GM20000 (cell line): ENCODE measurements at regions not wholly inside any gene's neighbourhood (a gene's known extent, or its start where the extent isn't known, plus 50 kb on each side); places are given as distances from the start of the nearest gene placed in this dataset.
A peak's percentile ranks its signal among the peaks of the same experiment; 100 is the strongest.
"Not testable (repeated sequence)": the region's sequence is repeated elsewhere in the genome, so short reads cannot be mapped to it uniquely, and the experiment has no call there.

Experiments
- DNase-seq: peaks from one replicate; pipeline ENCODE4 v3.0.0; 2012; ENCODE audit warnings: low spot score
- CTCF ChIP-seq: IDR thresholded peaks from 2 replicates; pipeline ENCODE4 v1.5.1; 2012; ENCODE audit warnings: mild to moderate bottlenecking, control low read depth; ENCODE audit errors: extremely low read depth, missing control alignments

- TF ChIP-seq CTCF = no peak
- DNase-seq = no peak
These were observed 353.2 kb downstream of the SPRY2 start for GRCh38 chr13:79987761-79988160.

- TF ChIP-seq CTCF = no peak
- DNase-seq = no peak
These were observed 353.6 kb downstream of the SPRY2 start for GRCh38 chr13:79987323-79987722.

GRCh38 chr13:79986890-79987289 lies 354.0 kb downstream of the SPRY2 start:
- no peak for DNase-seq
- TF ChIP-seq CTCF = no peak

- DNase-seq = not testable (repeated sequence)
These were observed 365.8 kb downstream of the SPRY2 start for GRCh38 chr13:79974935-79975650.

- peak; percentile 29 for TF ChIP-seq CTCF
- DNase-seq = peak; percentile 9
These were observed 367.4 kb downstream of the SPRY2 start for GRCh38 chr13:79973533-79973963.

- no peak for TF ChIP-seq CTCF
- DNase-seq = no peak
These were observed 368.8 kb downstream of the SPRY2 start for GRCh38 chr13:79972066-79972569.

GRCh38 chr13:79966493-79966895 lies 374.4 kb downstream of the SPRY2 start:
- DNase-seq = no peak
- no peak for TF ChIP-seq CTCF

- no peak for DNase-seq
- no peak for TF ChIP-seq CTCF
These were observed 374.9 kb downstream of the SPRY2 start for GRCh38 chr13:79966059-79966458.
